Calu3 (cell line): ENCODE measurements at regions not wholly inside any gene's neighbourhood (a gene's known extent, or its start where the extent isn't known, plus 50 kb on each side); places are given as distances from the start of the nearest gene placed in this dataset.

Experiments
- BruUV-seq: library from RNA; stranded (reverse); fragments of 400-500 nt; replicated peaks from 2 replicates; lab custom pipeline; 2021; lab: Mats Ljungman, UMichigan
- CTCF ChIA-PET: fragments of 300-600 bp; sonication (Branson Sonifier 250); formaldehyde crosslinking; loops from one replicate; lab custom pipeline; 2022; ENCODE audit warnings: antibody characterized with exemption; lab: Charles Lee
- DNase-seq: peaks from one replicate; pipeline ENCODE4 v3.0.0; 2022
- H3K27ac Mint-ChIP-seq: one replicate; pipeline ENCODE4 v1.8.0; 2022; ENCODE audit warnings: mixed read lengths; ENCODE audit not compliant: unreplicated experiment
- H3K27me3 Mint-ChIP-seq: one replicate; pipeline ENCODE4 v1.8.0; 2022; ENCODE audit warnings: mixed read lengths; ENCODE audit not compliant: unreplicated experiment
- H3K36me3 Mint-ChIP-seq: one replicate; pipeline ENCODE4 v1.8.0; 2022; ENCODE audit warnings: mild to moderate bottlenecking, moderate library complexity, mixed read lengths; ENCODE audit not compliant: insufficient read depth, unreplicated experiment
- H3K4me1 Mint-ChIP-seq: one replicate; pipeline ENCODE4 v1.8.0; 2022; ENCODE audit warnings: mild to moderate bottlenecking, low read depth, mixed read lengths; ENCODE audit not compliant: unreplicated experiment
- H3K4me3 Mint-ChIP-seq: one replicate; pipeline ENCODE4 v1.8.0; 2022; ENCODE audit warnings: mild to moderate bottlenecking, low read depth, moderate library complexity, mixed read lengths; ENCODE audit not compliant: unreplicated experiment
- H3K9me3 Mint-ChIP-seq: one replicate; pipeline ENCODE4 v1.8.0; 2022; ENCODE audit warnings: low read depth, mixed read lengths; ENCODE audit not compliant: unreplicated experiment
- CTCF ChIP-seq: fragments of 200-600 bp; IDR thresholded peaks from one replicate; pipeline ENCODE4 v1.8.0; 2022; ENCODE audit warnings: antibody characterized with exemption; ENCODE audit not compliant: unreplicated experiment
- intact Hi-C: fragments of 100-400 bp; cut with micrococcal nuclease; formaldehyde crosslinking; loops from one replicate; pipeline ENCODE4 v1.10.0; 2022; ENCODE audit not compliant: unreplicated experiment

- no peaks in the 10 kb centered on the region for H3K9me3 Mint-ChIP-seq
- H3K36me3 Mint-ChIP-seq: no peaks in the 10 kb centered on the region
- H3K27ac Mint-ChIP-seq: no peak overlapping the region
- no TSS peak for BruUV-seq
- CTCF ChIA-PET: no interaction called here
- H3K27me3 Mint-ChIP-seq: no peaks in the 10 kb centered on the region
- no peaks in the 10 kb centered on the region for H3K4me1 Mint-ChIP-seq
- no peak for DNase-seq
- no peak overlapping the region for H3K4me3 Mint-ChIP-seq
- no peak for TF ChIP-seq CTCF
- intact Hi-C loops: no loop called here
Observed at GRCh38 chr19:29417048-29417447, 108.7 kb upstream of the VSTM2B start.

DNA sequence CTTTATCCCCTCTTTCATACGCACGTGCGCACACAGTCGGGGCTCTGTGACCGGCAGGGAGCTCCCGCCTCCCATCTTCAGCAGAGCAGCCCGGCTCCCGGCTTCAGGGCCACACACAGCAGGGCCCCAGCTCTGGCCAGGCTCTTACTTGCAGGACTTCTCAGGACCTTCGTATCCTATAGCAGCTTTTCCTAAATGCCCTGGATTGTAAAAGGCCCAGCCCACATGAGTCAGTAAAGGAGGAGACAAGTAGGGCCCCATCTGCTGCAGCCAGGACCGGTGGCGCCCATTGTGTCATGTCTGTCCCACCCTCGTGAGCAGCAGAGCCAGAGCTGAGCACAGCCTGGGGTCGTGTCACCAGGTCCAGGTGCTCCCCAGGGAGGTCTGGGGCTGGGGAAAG is 107.6 kb upstream of the VSTM2B start:
- H3K27ac Mint-ChIP-seq: no peak overlapping the region
- intact Hi-C loops: no loop called here
- no peak for DNase-seq
- no peaks in the 10 kb centered on the region for H3K4me1 Mint-ChIP-seq
- CTCF ChIA-PET: no interaction called here
- TF ChIP-seq CTCF: no peak
- H3K27me3 Mint-ChIP-seq: no peaks in the 10 kb centered on the region
- BruUV-seq: no TSS peak
- no peak overlapping the region for H3K4me3 Mint-ChIP-seq
- H3K36me3 Mint-ChIP-seq: no peaks in the 10 kb centered on the region
- H3K9me3 Mint-ChIP-seq: no peaks in the 10 kb centered on the region

DNA sequence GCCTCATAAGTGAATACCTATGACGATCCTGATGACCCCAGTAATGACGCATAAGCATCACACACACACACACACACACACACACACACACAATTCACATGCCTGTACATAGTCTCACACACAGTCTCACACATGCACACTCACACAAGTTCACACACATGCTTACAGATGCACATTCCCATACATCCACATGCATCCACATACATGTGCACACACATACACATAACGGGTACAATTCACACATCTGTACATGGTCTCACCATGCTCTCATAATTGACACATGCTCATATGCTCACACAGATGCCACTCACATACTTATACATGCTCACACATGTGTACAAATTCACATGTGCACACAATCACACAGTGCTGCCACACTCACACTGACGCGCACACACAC is 105.7 kb upstream of the VSTM2B start:
- no peak for DNase-seq
- CTCF ChIA-PET: interaction anchor here (0.9 kb wide), 1 partner anchor 9 kb away, joined by 3 read pairs; no protein-coding TSS in a partner anchor
- intact Hi-C loops: no loop called here
- Mint-ChIP-seq H3K27me3 (peaks cover 17% of the 10 kb centered on the region), H3K9me3 (no peaks in the 10 kb centered on the region), H3K4me1 (no peaks in the 10 kb centered on the region), H3K27ac (no peak overlapping the region), H3K36me3 (no peaks in the 10 kb centered on the region), H3K4me3 (no peak overlapping the region)
- no TSS peak for BruUV-seq
- no peak for TF ChIP-seq CTCF

GRCh38 chr19:29420482-29421195 is 105.2 kb upstream of the VSTM2B start:
- no peaks in the 10 kb centered on the region for H3K9me3 Mint-ChIP-seq
- no peak for TF ChIP-seq CTCF
- intact Hi-C loops: no loop called here
- CTCF ChIA-PET: no interaction called here
- DNase-seq: no peak
- H3K27ac Mint-ChIP-seq: no peak overlapping the region
- H3K36me3 Mint-ChIP-seq: no peaks in the 10 kb centered on the region
- no peaks in the 10 kb centered on the region for H3K4me1 Mint-ChIP-seq
- no TSS peak for BruUV-seq
- no peak overlapping the region for H3K4me3 Mint-ChIP-seq
- peaks cover 23% of the 10 kb centered on the region for H3K27me3 Mint-ChIP-seq
